ENCODE measurements at regions not wholly inside any gene's neighbourhood (a gene's known extent, or its start where the extent isn't known, plus 50 kb on each side); places are given as distances from the start of the nearest gene placed in this dataset.
A peak's percentile ranks its signal among the peaks of the same experiment; 100 is the strongest.
"Not testable (repeated sequence)": the region's sequence is repeated elsewhere in the genome, so short reads cannot be mapped to it uniquely, and the experiment has no call there.

DNA sequence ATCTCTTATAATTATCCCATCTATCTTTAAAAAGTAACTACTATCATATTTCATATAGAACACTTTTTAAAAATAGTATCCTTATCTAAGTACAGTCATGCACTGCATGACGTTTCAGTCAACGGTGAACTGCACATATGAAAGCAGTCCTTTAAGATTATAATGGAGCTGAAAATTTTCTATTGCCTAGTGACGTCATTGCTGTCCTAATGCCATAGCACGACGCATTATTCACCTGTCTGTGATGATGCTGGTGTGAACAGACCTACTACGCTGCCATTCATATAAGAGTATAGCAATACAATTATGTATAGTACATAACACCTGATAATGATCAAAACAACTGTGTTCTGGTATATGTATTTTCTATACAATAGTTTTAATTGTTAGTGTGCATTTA, 225.0 kb downstream of the SOX2 start:
- Histone ChIP-seq H3K36me3 (ENCODE audit: insufficient read depth, low read length) (no peaks in the 10 kb centered on the region), H3K79me2 (ENCODE audit: insufficient read depth, low read length) (no peaks in the 10 kb centered on the region), H3K27ac (ENCODE audit: low read depth, low read length, poor library complexity, severe bottlenecking) (no peak overlapping the region), H3K4me2 (ENCODE audit: low read length) (no peak overlapping the region), H3K4me1 (ENCODE audit: insufficient read depth, low read length, severe bottlenecking) (peaks cover 60% of the 10 kb centered on the region), H3K27me3 (ENCODE audit: insufficient read depth, low read length) (no peaks in the 10 kb centered on the region), H2AFZ (ENCODE audit: low read length) (no peak overlapping the region), H3K9me2 (ENCODE audit: low read depth, low read length) (no peaks in the 10 kb centered on the region), H4K20me1 (ENCODE audit: insufficient read depth, low read length) (no peaks in the 10 kb centered on the region), H3K4me3 (ENCODE audit: low read depth, low read length, poor library complexity, severe bottlenecking) (no peak overlapping the region), H3K9ac (ENCODE audit: low read length) (no peak overlapping the region), H3F3A (ENCODE audit: insufficient read depth, low read length) (no peaks in the 10 kb centered on the region), H3K9me3 (ENCODE audit: low read length) (no peaks in the 10 kb centered on the region)
- TF ChIP-seq, protein P1, sequence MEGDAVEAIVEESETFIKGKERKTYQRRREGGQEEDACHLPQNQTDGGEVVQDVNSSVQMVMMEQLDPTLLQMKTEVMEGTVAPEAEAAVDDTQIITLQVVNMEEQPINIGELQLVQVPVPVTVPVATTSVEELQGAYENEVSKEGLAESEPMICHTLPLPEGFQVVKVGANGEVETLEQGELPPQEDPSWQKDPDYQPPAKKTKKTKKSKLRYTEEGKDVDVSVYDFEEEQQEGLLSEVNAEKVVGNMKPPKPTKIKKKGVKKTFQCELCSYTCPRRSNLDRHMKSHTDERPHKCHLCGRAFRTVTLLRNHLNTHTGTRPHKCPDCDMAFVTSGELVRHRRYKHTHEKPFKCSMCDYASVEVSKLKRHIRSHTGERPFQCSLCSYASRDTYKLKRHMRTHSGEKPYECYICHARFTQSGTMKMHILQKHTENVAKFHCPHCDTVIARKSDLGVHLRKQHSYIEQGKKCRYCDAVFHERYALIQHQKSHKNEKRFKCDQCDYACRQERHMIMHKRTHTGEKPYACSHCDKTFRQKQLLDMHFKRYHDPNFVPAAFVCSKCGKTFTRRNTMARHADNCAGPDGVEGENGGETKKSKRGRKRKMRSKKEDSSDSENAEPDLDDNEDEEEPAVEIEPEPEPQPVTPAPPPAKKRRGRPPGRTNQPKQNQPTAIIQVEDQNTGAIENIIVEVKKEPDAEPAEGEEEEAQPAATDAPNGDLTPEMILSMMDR (IDR thresholded peaks at IDR 0.05; ENCODE audit: low read length), result no peak
- TF ChIP-seq EZH2 (IDR thresholded peaks at IDR 0.05; ENCODE audit: borderline replicate concordance, low read length), result no peak

DNA sequence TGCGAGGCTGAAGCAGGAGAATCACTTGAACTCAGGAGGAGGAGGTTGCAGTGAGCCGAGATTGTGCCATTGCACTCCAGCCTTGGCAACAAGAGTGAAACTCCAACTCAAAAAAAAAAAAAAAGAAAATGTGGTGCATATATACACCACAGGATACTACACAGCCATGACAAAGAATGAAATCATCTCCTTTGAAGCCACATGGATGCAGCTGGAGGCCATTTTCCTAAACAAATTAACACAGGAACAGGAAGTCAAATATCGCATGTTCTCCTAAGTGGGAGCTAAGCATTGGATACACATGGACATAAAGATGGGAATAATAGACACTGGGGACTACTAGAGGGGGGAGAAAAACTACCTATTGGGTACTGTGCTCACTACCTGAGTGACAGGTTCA, 226.9 kb downstream of the SOX2 start:
- H3K9ac ChIP-seq (ENCODE audit: low read length); H2AFZ ChIP-seq (ENCODE audit: low read length); H3K9me3 ChIP-seq (ENCODE audit: low read length); H4K20me1 ChIP-seq (ENCODE audit: insufficient read depth, low read length); H3K9me2 ChIP-seq (ENCODE audit: low read depth, low read length); H3K79me2 ChIP-seq (ENCODE audit: insufficient read depth, low read length); H3F3A ChIP-seq (ENCODE audit: insufficient read depth, low read length); H3K4me2 ChIP-seq (ENCODE audit: low read length); H3K27me3 ChIP-seq (ENCODE audit: insufficient read depth, low read length); H3K27ac ChIP-seq (ENCODE audit: low read depth, low read length, poor library complexity, severe bottlenecking); H3K36me3 ChIP-seq (ENCODE audit: insufficient read depth, low read length); H3K4me3 ChIP-seq (ENCODE audit: low read depth, low read length, poor library complexity, severe bottlenecking): not testable (repeated sequence)
- H3K4me1 ChIP-seq (ENCODE audit: insufficient read depth, low read length, severe bottlenecking), result peaks cover 61% of the 10 kb centered on the region

DNA sequence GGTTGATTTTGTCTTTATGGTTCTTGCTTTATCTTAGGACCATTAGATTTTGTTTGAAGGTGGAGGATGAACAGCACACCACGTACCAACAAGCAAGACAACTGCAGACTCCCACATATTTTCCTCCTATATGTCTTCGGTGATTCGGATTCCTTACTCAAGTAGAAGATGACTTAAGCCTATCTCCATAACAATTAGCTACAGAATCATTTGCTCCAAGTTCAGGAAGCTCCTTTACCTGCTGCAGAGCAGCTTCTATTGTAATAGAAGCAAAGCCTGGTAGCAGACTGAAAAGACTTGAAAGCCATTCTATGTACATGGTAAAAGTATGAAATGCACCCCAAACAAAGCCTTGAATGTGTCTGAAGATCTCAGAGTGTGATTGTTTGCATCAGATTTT, 229.0 kb downstream of the SOX2 start:
- TF ChIP-seq EZH2 (IDR thresholded peaks at IDR 0.05; ENCODE audit: borderline replicate concordance, low read length), result no peak
- TF ChIP-seq, protein P1 (IDR thresholded peaks at IDR 0.05; ENCODE audit: low read length), result no peak
- Histone ChIP-seq H3K36me3 (ENCODE audit: insufficient read depth, low read length) (no peaks in the 10 kb centered on the region), H3K9me3 (ENCODE audit: low read length) (no peaks in the 10 kb centered on the region), H3K4me1 (ENCODE audit: insufficient read depth, low read length, severe bottlenecking) (peaks cover 51% of the 10 kb centered on the region), H3K27me3 (ENCODE audit: insufficient read depth, low read length) (no peaks in the 10 kb centered on the region), H4K20me1 (ENCODE audit: insufficient read depth, low read length) (no peaks in the 10 kb centered on the region), H3K79me2 (ENCODE audit: insufficient read depth, low read length) (no peaks in the 10 kb centered on the region), H3F3A (ENCODE audit: insufficient read depth, low read length) (no peaks in the 10 kb centered on the region), H3K9me2 (ENCODE audit: low read depth, low read length) (no peaks in the 10 kb centered on the region), H3K4me3 (ENCODE audit: low read depth, low read length, poor library complexity, severe bottlenecking) (no peak overlapping the region), H3K27ac (ENCODE audit: low read depth, low read length, poor library complexity, severe bottlenecking) (peak overlapping the region; percentile 75), H2AFZ (ENCODE audit: low read length) (peak overlapping the region; percentile 36), H3K4me2 (ENCODE audit: low read length) (peak overlapping the region; percentile 46; the same call in 1 of the 2 replicates), H3K9ac (ENCODE audit: low read length) (peak overlapping the region; percentile 0; the same call in 1 of the 2 replicates)

DNA sequence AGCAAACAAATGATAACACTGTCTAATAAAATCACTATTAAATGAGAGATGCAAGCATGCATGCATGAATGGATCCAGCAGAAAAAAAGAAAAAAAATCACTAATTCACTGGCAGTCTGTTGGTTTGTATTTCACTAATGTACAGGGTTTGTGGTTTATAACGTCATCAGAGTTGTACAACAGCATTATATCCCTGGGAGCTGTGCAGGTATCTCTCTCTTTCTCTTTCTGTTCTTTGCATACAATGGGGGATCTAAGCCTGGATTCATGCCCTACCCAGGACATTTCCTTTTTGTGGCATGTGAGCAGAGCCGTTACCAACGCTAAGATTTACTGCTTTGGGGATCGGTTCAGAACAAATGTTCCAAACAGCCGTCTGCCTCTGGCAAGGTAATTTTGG, 229.5 kb downstream of the SOX2 start:
- Histone ChIP-seq H3K79me2 (ENCODE audit: insufficient read depth, low read length) (no peaks in the 10 kb centered on the region), H3F3A (ENCODE audit: insufficient read depth, low read length) (no peaks in the 10 kb centered on the region), H3K4me2 (ENCODE audit: low read length) (peak overlapping the region; percentile 46), H3K9me2 (ENCODE audit: low read depth, low read length) (no peaks in the 10 kb centered on the region), H3K9ac (ENCODE audit: low read length) (peak overlapping the region; percentile 42; the same call in 1 of the 2 replicates), H3K4me3 (ENCODE audit: low read depth, low read length, poor library complexity, severe bottlenecking) (peak overlapping the region; percentile 25), H3K27ac (ENCODE audit: low read depth, low read length, poor library complexity, severe bottlenecking) (peak overlapping the region; percentile 75), H3K36me3 (ENCODE audit: insufficient read depth, low read length) (no peaks in the 10 kb centered on the region), H3K27me3 (ENCODE audit: insufficient read depth, low read length) (no peaks in the 10 kb centered on the region), H3K9me3 (ENCODE audit: low read length) (no peaks in the 10 kb centered on the region), H3K4me1 (ENCODE audit: insufficient read depth, low read length, severe bottlenecking) (peaks cover 53% of the 10 kb centered on the region), H4K20me1 (ENCODE audit: insufficient read depth, low read length) (no peaks in the 10 kb centered on the region), H2AFZ (ENCODE audit: low read length) (no peak overlapping the region)
- TF ChIP-seq EZH2 (IDR thresholded peaks at IDR 0.05; ENCODE audit: borderline replicate concordance, low read length), result no peak

Measured in OCI-LY1 (cell line).